CD4-positive, alpha-beta T cell (primary cell): ENCODE measurements at regions not wholly inside any gene's neighbourhood (a gene's known extent, or its start where the extent isn't known, plus 50 kb on each side); places are given as distances from the start of the nearest gene placed in this dataset.

Source experiments
- ATAC-seq: fragments of 200-7000 bp; cut with Tn5 transposase; one replicate; pipeline ENCODE4 v1.10.0; 2022; ENCODE audit warnings: mild to moderate bottlenecking; ENCODE audit not compliant: poor library complexity
- CTCF ChIA-PET: fragments of 350-600 bp; sonication (Branson Sonifier 250); formaldehyde crosslinking; loops from one replicate; lab custom pipeline; 2021; ENCODE audit warnings: antibody characterized with exemption, inconsistent platforms; lab: Charles Lee
- POLR2A ChIA-PET: fragments of 350-600 bp; sonication (Branson Sonifier 250); formaldehyde crosslinking; loops from one replicate; lab custom pipeline; 2021; ENCODE audit warnings: antibody characterized with exemption, inconsistent platforms; lab: Charles Lee
- DNase-seq, 14 experiments: peaks; one replicate each; pipeline ENCODE4 v3.0.0-alpha.2; 2013 to 2020; ENCODE audit warnings: mixed read lengths in 2 of 14
- H3K27ac ChIP-seq, 2 donors: one replicate each; pipeline versions ENCODE4 v1.5.1 to v1.7.0; 2013; ENCODE audit warnings: low read length in 2 of 2, low read depth in 1 of 2, mild to moderate bottlenecking in 1 of 2
- H3K27me3 ChIP-seq, 2 experiments: 1 replicate in 1 of 2; 2 replicates in 1 of 2; pipeline versions ENCODE4 v1.6.1 to v1.7.0; 2013; ENCODE audit warnings: low read length in 2 of 2, control low read depth in 1 of 2, mild to moderate bottlenecking in 1 of 2, moderate library complexity in 1 of 2; ENCODE audit not compliant: insufficient read depth in 2 of 2, control insufficient read depth in 1 of 2
- H3K36me3 ChIP-seq: one replicate; pipeline ENCODE4 v1.6.1; 2013; ENCODE audit warnings: low read length, control low read depth; ENCODE audit not compliant: insufficient read depth
- H3K4me1 ChIP-seq: one replicate; pipeline ENCODE4 v1.6.1; 2013; ENCODE audit warnings: low read length, control low read depth; ENCODE audit not compliant: insufficient read depth
- H3K4me3 ChIP-seq: one replicate; pipeline ENCODE4 v1.5.1; 2013; ENCODE audit warnings: mild to moderate bottlenecking, low read length, moderate library complexity
- H3K9me3 ChIP-seq, 2 experiments: 1 replicate in 1 of 2; 2 replicates in 1 of 2; pipeline versions ENCODE4 v1.6.1 to v1.7.0; 2013; ENCODE audit warnings: low read length in 2 of 2, mild to moderate bottlenecking in 2 of 2, control low read depth in 1 of 2, moderate library complexity in 1 of 2; ENCODE audit not compliant: control insufficient read depth in 1 of 2, insufficient read depth in 1 of 2
- H3K27ac Mint-ChIP-seq: one replicate; pipeline ENCODE4 v1.8.0; 2020; ENCODE audit warnings: mixed read lengths
- H3K27me3 Mint-ChIP-seq: one replicate; pipeline ENCODE4 v1.8.0; 2021; ENCODE audit warnings: mixed read lengths
- H3K36me3 Mint-ChIP-seq: one replicate; pipeline ENCODE4 v1.8.0; 2021; ENCODE audit warnings: low read depth, mixed read lengths
- H3K4me1 Mint-ChIP-seq: one replicate; pipeline ENCODE4 v1.8.0; 2021; ENCODE audit warnings: low read depth, mixed read lengths
- H3K4me3 Mint-ChIP-seq: one replicate; pipeline ENCODE4 v1.8.0; 2020; ENCODE audit warnings: mild to moderate bottlenecking, mixed read lengths
- H3K9me3 Mint-ChIP-seq: one replicate; pipeline ENCODE4 v1.8.0; 2020; ENCODE audit warnings: mixed read lengths
- CTCF ChIP-seq: fragments of 200-600 bp; IDR thresholded peaks from one replicate; pipeline ENCODE4 v1.8.0; 2022; ENCODE audit warnings: antibody characterized with exemption, mild to moderate bottlenecking
- intact Hi-C, 2 experiments: fragments of 100-400 bp; cut with DNase I in 1 of 2; cut with micrococcal nuclease in 1 of 2; formaldehyde crosslinking; loops; one replicate each; pipeline versions ENCODE4 v1.15.1 to v1.9.0; 2023 to 2025; cut with DNase I, micrococcal nuclease

- H3K9me3 ChIP-seq = peaks cover 0 to 13% of the 10 kb centered on the region in 2 experiments
- ATAC-seq (no peak), DNase-seq (no peak)
- Mint-ChIP-seq H3K4me1 (no peaks in the 10 kb centered on the region), H3K27ac (no peak overlapping the region), H3K27me3 (peaks cover 53% of the 10 kb centered on the region), H3K4me3 (no peak overlapping the region), H3K36me3 (no peaks in the 10 kb centered on the region), H3K9me3 (no peaks in the 10 kb centered on the region)
- CTCF ChIA-PET = no interaction called here
- POLR2A ChIA-PET = no interaction called here
- H3K4me3 ChIP-seq = no peak overlapping the region
- no peak for TF ChIP-seq CTCF
- no peak overlapping the region for H3K27ac ChIP-seq
- intact Hi-C loops = no loop called here
- no peaks in the 10 kb centered on the region for H3K4me1 ChIP-seq
- H3K36me3 ChIP-seq = no peaks in the 10 kb centered on the region
- H3K27me3 ChIP-seq = peaks cover 13 to 15% of the 10 kb centered on the region in 2 experiments
These were observed 370.3 kb upstream of the SMIM31 start for GRCh38 chr4:164383358-164384220.

- intact Hi-C loops = no loop called here
- Mint-ChIP-seq H3K27ac (no peak overlapping the region), H3K4me3 (no peak overlapping the region), H3K9me3 (no peaks in the 10 kb centered on the region), H3K36me3 (no peaks in the 10 kb centered on the region), H3K27me3 (peaks cover 52% of the 10 kb centered on the region), H3K4me1 (no peaks in the 10 kb centered on the region)
- POLR2A ChIA-PET = no interaction called here
- no peak for TF ChIP-seq CTCF
- H3K27me3 ChIP-seq = peaks cover 13 to 15% of the 10 kb centered on the region in 2 experiments
- ATAC-seq = no peak
- no peaks in the 10 kb centered on the region for H3K36me3 ChIP-seq
- H3K9me3 ChIP-seq = peaks cover 0 to 13% of the 10 kb centered on the region in 2 experiments
- no peak for DNase-seq
- CTCF ChIA-PET = no interaction called here
- H3K27ac ChIP-seq = no peak overlapping the region
- no peak overlapping the region for H3K4me3 ChIP-seq
- H3K4me1 ChIP-seq = no peaks in the 10 kb centered on the region
These were observed 369.5 kb upstream of the SMIM31 start for GRCh38 chr4:164384416-164384815.

- DNase-seq (no peak), ATAC-seq (no peak)
- no peak overlapping the region for H3K4me3 ChIP-seq
- intact Hi-C loops = no loop called here
- no peaks in the 10 kb centered on the region for H3K27me3 Mint-ChIP-seq
- H3K9me3 Mint-ChIP-seq = peaks cover 2% of the 10 kb centered on the region
- POLR2A ChIA-PET = no interaction called here
- H3K36me3 ChIP-seq = no peaks in the 10 kb centered on the region
- H3K9me3 ChIP-seq = no peaks in the 10 kb centered on the region
- no peak for TF ChIP-seq CTCF
- H3K4me1 Mint-ChIP-seq = no peaks in the 10 kb centered on the region
- no peaks in the 10 kb centered on the region for H3K27me3 ChIP-seq
- H3K27ac Mint-ChIP-seq = no peak overlapping the region
- CTCF ChIA-PET = interaction anchor here (1.0 kb wide), 1 partner anchor 17 kb away, joined by 3 read pairs; no protein-coding TSS in a partner anchor
- H3K4me1 ChIP-seq = no peaks in the 10 kb centered on the region
- H3K4me3 Mint-ChIP-seq = no peak overlapping the region
- no peak overlapping the region for H3K27ac ChIP-seq
- no peaks in the 10 kb centered on the region for H3K36me3 Mint-ChIP-seq
These were observed 357.5 kb upstream of the SMIM31 start for GRCh38 chr4:164396439-164396838.
